HG03354 (cell line): ENCODE measurements at regions not wholly inside any gene's neighbourhood (a gene's known extent, or its start where the extent isn't known, plus 50 kb on each side); places are given as distances from the start of the nearest gene placed in this dataset.
"Not testable (repeated sequence)": the region's sequence is repeated elsewhere in the genome, so short reads cannot be mapped to it uniquely, and the experiment has no call there.

ENCODE experiments used
- ATAC-seq: cut with Tn5 transposase; IDR thresholded peaks from one replicate; pipeline ENCODE4 v1.9.1; 2021; ENCODE audit warnings: mild to moderate bottlenecking; ENCODE audit not compliant: unreplicated experiment, poor library complexity, severe bottlenecking

DNA sequence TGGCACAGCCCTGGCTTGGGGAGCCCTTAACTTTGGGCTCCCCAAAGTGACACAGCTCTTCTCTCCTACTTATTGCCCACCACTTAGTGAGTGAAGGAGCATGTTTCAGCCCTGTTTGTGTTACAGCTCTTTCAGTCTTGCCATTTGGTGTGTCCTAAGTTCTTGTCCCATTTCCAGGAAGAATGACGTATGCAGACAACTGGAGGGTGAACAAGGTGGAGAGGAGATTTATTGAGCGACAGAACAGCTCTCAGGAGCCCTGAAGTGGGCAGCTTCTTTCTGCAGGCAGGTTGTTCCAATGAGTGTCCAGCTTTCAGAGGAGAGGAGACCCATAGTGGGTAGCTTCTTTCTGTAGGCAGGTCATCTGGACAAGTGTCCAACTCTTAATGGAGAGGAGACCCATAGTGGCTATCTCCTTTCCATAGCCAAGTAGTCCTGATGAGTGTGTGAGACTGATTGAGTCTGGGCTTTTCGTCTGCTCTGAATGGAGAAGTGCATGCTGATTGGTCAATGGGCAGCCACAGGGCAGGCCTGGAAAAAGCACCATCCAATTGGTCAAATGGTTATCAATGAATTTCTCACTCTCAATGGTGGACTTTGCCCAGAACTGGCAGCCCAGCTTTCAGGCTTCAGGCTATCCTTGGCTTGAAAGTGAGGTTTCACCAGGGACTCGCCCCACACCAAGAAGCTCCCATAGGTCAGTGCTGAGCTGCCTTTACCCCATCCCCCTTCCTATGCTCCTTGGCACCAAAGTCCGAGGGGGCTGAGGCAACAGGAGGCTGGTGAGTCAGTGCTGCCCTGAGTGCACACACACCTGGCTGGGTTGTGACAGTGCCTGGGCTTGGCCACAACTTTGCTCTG lies 688.2 kb downstream of the NYAP2 start:
- no peak for ATAC-seq

DNA sequence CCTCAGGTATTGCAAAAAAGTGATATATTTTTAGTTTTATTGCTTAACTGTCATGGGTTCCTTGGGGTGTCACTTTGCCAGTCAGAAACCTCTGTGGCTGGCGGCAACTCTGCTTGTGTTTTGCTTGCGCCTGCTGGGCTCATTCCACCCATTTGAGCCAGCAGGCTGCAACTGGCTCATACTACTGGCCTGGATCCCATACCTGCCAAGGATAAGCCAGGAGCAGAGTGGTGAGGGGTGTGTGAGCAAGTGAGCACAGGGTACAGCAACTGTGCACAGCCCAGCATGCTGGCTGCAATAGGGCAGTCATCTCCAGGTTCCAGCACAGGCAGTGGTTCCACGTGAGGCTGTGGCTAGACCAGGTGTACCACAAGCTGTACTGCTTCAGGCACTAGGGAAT lies 687.5 kb downstream of the NYAP2 start:
- ATAC-seq = no peak

DNA sequence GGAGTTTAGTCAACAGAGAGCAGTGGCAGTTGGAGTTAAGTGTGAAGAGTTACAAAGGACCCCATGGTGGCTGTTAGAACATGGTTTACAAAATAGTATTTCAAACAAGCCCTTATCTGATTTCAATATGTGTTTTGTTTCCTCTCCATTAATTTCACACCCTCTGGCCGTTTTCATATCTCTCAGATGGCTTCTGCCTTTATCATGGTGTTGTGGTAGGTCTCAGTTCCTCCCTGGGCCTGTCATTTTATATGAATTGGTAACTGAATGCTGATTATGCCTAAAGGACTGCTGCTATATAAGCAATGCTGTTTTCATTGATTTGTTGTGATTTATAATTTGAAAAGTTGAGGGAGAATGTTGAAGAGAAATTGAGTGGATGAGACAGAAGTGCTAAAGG lies 686.7 kb downstream of the NYAP2 start:
- ATAC-seq = no peak

DNA sequence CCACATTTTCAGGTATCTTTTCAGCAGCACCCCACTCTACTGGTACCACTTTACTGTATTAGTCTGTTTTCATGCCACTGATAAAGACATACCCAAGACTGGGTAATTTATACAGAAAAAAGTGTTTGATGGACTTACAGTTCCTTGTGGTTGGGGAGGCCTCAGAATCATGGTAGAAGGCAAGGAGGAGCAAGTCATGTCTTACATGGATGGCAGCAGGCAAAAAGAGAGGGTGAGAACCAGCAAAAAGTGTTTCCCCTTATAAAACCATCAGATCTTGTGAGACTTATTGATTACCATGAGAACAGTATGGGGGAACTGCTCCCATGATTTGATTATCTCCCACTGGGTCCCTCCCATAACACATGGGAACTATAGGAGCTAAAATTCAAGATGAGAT lies 685.9 kb downstream of the NYAP2 start:
- ATAC-seq = not testable (repeated sequence)

DNA sequence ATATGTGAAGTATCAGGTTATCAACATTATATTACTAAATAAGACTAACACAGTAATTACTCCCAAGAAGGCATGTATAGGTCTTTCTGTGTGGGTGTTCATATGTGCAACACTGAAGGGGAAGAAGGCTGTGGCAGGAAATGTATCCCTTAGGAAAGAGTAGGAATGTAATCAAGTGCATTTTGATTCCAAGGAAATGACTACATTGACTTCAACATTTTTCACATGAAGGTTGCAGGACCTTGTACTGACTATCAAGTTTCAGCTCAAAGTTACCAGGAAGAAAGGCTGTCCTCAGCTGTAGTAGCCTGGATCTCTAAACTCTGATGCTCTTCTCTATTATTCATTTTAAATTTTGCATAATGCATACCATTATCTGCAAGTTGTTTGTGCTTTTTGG lies 680.8 kb downstream of the NYAP2 start:
- ATAC-seq = no peak

DNA sequence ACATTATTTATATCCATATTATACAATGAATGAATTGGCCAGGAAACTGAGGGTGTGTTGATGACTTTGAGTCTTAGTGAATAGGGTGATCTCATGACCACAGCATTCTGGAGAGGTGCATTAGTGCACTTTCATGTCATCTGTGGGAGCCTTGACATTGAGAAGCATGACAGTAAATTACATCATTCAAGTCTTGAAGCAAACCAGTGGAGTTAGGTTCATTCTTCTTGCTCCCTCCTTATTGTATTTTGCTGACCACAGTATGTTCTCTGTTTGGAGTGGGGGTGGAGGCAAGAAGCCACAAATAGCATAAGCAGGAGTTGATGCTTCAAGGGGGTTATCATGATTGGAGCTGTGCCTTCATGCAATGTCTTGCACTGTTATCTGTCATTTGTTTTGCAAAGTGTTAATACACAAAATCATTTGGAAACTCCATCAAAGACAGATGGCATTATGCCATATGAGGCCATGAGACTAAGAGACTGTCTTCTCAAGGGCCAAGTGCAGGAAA lies 680.2 kb downstream of the NYAP2 start:
- ATAC-seq = no peak

DNA sequence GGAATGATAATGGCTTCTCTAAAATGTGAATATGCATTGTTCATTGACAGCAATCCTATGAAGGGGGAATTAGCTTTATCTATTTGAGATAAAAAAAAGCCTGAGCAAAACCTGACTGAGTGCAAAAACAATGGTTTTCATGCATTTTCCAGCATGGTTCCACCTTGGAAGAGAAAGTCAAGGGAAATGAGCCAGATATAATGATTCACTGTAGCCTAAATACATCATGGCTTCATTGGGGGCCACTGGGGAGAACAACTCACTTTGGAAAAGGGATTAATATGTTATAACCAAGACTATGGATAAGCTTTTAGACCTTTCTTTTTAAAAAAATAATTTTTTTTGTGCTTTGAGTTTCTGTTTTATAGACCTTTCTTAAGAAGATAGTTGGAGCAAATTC lies 679.7 kb downstream of the NYAP2 start:
- no peak for ATAC-seq

DNA sequence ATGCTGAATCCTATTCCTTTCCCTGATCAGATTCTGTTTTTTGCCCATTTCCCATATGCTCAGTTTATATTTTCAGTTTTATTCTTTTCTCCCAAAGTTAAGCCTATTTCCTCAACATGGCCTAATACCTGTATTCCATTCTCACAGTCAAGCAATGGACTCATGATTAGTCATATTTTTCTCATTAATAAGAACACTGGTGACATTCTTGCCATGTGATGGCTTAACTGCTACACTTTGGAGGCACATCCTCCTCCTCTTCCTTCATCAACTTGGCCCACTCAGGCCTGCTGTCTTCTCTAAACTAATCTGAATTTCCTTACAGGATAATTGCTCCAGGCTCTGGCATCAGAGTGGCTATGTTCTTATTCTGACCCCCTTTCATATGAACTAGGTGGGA lies 679.2 kb downstream of the NYAP2 start:
- ATAC-seq = no peak

DNA sequence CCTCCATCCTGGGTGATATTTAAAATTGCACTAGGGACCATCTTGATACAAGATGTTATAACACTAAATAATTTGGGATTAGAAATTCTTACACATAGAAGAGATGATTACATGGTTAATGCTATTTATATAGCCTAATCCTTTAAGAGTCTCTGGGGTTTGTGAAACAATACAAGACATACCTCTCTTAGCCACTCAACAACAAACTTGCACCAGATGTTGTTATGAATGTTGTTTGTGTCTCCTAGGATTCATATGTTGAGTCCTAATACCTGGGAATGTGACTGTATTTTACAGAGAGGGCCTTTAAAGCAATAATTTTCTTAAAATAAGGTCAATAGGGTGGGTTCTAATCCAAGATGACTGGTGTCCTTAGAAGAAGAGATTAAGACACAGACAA lies 678.3 kb downstream of the NYAP2 start:
- ATAC-seq = no peak

DNA sequence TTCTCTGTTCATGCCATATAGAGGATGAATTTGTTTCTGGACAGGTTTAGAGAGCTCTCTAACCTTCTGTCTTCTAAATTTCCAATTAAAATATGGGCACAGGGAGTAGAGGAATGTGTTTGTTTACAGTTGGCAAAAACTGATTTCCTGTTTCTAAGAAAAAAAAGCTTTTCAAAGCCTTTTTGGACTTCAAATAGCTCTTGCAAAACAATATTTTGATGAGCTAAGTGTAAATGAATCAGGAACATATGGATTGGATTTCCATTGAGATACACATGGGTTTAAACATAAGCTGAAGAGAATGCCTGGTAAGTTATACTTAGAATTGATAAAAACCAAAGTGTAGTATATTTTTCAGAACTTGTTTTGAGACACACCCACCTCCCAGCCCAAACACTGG lies 677.5 kb downstream of the NYAP2 start:
- no peak for ATAC-seq

DNA sequence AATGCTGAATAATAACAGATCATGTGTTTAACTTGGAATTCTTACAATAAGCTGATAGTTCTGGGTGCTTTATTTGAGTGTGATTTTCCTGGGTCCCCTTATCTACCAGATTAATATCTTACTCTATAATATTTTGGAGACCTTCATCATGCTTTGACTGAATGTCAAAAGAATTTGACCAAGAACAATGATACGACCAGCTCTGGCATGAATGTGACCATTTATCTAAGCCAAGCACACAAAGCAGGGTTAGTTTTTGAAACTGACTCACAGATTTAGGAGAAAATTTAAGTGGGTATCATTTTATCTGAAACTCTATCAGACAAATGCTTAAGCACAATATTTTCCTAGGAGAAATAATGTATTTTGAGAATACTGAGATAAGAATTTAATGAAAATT lies 677.0 kb downstream of the NYAP2 start:
- ATAC-seq = no peak

DNA sequence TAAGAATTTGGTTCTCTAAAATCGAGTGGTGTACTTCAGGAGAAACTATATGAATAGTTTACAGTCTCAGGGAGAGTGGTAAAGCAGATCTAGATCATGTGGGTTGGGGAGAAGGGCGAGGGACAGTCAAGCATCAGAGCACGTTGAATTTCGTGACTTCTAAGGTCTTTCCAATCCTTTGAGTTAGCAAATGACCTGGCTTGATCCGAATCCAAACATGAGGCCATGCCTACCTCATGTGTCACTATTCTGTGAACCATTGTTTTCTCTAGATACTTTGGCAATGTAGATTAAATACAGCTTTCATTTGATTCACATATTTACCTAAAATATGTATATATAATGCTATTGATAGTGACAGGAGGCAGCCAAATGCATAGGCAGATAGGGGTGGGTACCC lies 674.9 kb downstream of the NYAP2 start:
- no peak for ATAC-seq

DNA sequence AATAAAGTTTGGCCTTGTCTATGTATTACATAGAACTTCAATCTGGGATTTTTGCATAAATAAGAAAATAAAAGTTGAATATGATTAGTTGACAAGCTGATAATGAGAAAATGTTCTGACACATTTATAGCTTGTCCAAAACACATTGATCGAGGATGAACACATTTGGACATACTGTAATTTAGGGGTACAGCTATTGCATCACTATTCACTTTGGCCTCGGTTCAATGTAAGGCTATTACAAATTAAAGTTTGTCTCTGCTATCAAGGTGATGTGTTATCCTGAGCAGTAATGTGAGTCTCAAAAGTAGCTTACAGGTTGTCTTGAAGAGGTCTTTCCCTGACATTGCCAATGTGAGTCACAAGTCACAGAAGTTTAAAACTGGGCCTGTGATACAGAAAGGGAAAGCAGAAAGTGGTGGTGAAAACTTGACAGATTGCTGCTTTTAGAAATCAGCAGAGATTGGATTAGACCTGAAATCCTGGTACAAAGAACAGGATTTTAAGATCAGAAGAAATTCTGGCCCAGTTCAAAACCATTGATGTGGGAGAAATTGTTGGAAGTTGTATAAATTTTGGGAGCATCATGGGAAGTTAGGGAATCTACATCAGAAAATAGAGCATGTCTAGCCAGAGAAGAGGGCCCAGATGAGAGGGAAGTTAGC lies 674.1 kb downstream of the NYAP2 start:
- no peak for ATAC-seq

DNA sequence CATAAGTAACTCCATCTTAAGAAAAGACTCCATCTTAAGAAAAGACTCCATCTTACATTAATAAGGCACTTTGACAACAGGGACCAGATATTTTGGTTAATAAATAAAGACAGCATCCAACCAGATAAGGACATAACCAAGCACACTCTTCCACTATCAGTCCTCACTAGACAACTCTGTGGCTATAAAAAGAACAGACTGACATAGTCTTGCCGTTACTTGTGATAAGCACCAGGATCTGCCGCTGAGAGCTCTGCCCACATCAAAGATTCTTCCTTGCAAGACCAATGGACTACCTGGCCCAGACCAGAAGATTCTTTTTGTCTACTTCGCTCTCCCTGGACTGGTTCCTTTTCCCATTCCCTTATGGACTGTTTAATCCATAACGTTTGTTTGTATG lies 667.4 kb downstream of the NYAP2 start:
- no peak for ATAC-seq

DNA sequence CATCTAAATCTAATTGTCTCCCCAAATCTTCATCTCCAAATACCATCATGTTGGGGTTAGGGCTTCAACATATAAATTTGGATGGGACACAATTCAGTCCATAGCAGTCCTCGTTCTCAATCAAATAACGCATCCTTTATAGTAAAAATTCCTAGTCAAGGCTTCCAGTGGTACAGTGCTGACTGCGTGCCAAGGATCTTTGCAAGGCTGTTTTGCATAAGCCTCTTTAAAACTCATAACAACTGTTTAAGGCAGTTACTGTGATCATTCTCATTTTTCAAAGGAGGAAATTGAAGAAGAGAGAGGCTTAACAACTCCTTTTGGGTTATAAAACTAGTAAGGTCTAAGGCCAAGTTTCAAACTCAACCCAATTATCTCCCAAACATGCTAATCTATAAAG lies 666.9 kb downstream of the NYAP2 start:
- ATAC-seq = no peak

DNA sequence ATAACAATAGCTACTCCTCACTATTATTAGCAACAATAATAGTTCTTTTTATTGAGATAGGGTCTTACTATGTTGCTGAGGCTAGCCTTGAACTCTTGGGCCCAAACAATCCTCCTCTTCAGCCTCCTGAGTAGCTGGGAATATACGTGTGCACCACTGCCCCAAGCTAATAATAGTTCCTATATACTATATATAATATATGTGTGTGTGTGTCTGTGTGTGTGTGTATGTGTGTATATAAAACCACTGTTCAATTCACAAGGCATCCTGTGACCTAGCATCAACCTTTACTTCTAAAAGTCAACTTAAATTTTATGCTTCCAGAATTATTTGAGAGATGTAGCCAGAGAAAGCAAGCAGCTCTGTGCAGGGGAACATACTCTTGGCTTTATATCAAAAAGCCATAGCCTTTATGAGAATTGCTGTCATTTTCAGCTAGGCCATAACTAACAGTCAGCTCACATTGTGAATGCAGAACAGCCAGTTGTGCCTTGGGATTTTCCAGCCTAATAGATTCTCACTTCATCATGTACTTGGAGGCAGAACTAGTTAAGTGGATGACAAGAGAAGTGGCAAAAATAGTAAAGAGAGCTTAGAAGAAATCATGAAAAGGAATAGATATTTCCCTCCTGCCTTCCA lies 665.5 kb downstream of the NYAP2 start:
- ATAC-seq = no peak

DNA sequence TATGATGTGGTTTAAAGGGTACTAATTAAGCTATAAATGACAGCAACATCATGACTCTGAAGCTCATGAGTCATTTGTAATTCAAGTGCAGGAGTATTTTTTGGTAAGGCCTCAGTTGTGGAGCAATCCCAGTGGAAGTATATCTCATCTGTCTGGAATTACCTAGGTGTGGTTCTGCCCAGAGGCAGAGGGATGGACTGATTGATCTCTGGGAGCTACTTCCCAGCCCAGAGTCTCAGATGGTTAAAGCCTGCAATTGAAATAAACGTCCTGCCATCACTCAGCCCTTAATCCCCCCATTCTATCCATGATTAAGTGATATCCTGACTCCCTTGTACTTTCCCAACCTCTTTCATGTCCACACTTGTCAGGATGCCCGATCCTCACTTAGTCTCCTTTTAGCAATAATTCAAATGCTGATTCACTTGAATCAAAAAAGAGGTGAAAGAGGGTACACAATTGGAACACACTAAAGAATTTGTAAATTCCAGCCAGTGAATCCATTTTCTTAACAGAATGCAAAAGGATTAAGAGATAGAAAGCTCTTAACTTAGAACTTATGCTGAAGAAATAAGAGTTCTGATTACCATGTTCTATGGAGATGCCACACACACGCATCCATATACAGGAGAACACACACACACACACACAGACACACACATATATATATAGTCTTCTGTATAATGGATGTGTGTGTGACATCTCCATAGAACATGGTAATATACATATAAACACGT lies 664.4 kb downstream of the NYAP2 start:
- no peak for ATAC-seq

DNA sequence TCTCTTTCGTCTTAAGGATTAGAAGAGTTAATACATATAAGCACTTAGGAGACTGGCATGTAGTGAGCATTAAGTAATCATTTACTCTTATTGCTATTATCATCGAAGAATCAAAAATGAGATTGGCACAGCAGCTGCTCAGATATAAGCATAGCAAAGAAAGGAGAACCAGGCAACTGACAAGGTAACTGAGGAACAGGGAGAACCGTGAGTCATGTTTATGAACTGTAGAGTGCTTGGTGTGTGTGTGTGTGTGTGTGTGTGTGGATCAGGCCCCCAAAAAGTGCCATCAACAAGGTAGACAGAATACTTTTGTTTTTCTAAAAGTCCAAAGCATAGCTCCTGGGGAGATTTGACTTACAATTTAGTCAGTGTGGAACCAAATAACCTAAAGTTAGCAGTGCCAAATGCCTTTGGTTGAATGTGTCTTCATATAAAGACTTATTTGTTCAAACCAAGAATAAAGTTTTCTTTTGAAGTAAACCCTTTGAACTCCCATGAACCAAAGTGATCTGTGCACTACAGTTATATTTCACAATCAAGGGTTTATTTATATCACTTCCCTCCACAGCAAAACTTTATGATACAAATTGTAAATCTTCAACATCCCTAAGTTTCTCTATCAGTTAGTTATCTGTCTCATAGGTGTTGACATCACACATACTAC lies 660.6 kb downstream of the NYAP2 start:
- ATAC-seq = no peak

DNA sequence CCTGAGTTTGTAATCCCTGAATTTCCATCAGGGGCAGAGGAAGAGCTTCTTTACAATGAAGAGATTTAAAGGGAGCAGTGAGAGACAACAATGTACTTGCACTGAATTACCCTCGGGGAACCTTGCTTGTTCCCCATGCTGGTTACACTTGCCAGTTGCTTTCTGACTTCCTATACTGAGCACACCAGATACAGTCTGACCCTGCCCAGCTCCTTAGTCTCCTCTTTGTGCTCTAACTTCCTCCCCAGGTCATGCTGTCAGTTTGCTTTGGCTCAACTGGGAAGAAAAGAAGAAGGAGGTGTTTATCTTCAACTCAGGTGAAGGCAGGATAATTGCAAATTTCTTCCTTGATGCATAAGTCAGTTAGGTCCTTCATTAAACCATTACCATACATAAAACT lies 658.4 kb downstream of the NYAP2 start:
- ATAC-seq = no peak

DNA sequence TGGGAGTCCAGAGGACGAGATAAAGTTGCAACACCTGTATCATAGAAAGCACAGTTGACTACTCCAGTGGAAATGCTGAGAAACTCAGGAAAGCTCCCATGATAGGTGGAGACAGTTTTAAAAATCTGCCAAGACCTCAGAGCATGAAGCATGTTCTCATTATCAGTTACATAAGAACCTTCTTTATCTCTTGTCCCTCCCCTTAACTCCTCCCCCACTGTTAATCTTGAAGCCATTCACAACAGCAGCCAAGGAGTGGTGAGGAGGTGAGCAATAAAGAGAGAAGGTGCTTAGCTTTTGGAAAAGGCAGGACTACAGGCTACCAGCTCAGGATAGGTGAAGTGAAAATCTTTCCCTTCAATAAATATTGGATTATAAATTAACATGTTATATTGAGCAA lies 657.9 kb downstream of the NYAP2 start:
- ATAC-seq = no peak
